Trophoblast cell (in vitro differentiated cells and primary cell): ENCODE measurements at regions not wholly inside any gene's neighbourhood (a gene's known extent, or its start where the extent isn't known, plus 50 kb on each side); places are given as distances from the start of the nearest gene placed in this dataset.

Experiments used
- DNase-seq, 2 donors: peaks; one replicate each; pipeline ENCODE4 v3.0.0-alpha.2; 2016
- H2AFZ ChIP-seq: 2 replicates; pipeline ENCODE4 v1.6.1; 2013; ENCODE audit warnings: low read length, moderate library complexity, mild to moderate bottlenecking; ENCODE audit not compliant: insufficient read depth, poor library complexity
- H2AK5ac ChIP-seq: 2 replicates; pipeline ENCODE4 v1.6.1; 2013; ENCODE audit warnings: mild to moderate bottlenecking, low read length
- H2BK120ac ChIP-seq: 2 replicates; pipeline ENCODE4 v1.6.1; 2013; ENCODE audit warnings: low read length, mild to moderate bottlenecking, moderate library complexity; ENCODE audit not compliant: insufficient read depth, poor library complexity
- H2BK12ac ChIP-seq: 2 replicates; pipeline ENCODE4 v1.6.1; 2013; ENCODE audit warnings: mild to moderate bottlenecking, low read length, moderate library complexity
- H2BK5ac ChIP-seq: 2 replicates; pipeline ENCODE4 v1.6.1; 2013; ENCODE audit warnings: low read length, low read depth, moderate library complexity, mild to moderate bottlenecking; ENCODE audit not compliant: poor library complexity
- H3K14ac ChIP-seq: 2 replicates; pipeline ENCODE4 v1.6.1; 2013; ENCODE audit warnings: mild to moderate bottlenecking, low read length
- H3K18ac ChIP-seq: 2 replicates; pipeline ENCODE4 v1.6.1; 2013; ENCODE audit warnings: mild to moderate bottlenecking, low read length
- H3K23ac ChIP-seq: 2 replicates; pipeline ENCODE4 v1.6.1; 2013; ENCODE audit warnings: low read length
- H3K27ac ChIP-seq: 2 replicates; pipeline ENCODE4 v1.5.1; 2013; ENCODE audit warnings: low read depth, mild to moderate bottlenecking, inconsistent platforms, low read length, moderate library complexity
- H3K27me3 ChIP-seq: 2 replicates; pipeline ENCODE4 v1.6.1; 2013; ENCODE audit warnings: inconsistent platforms, mild to moderate bottlenecking, low read length, moderate library complexity; ENCODE audit not compliant: insufficient read depth
- H3K36me3 ChIP-seq, 2 experiments: 1 replicate in 1 of 2; 2 replicates in 1 of 2; pipeline ENCODE4 v1.6.1; 2013; ENCODE audit warnings: low read length in 2 of 2, mild to moderate bottlenecking in 2 of 2, moderate library complexity in 1 of 2; ENCODE audit not compliant: insufficient read depth in 2 of 2, control insufficient read depth in 1 of 2
- H3K4ac ChIP-seq: 2 replicates; pipeline ENCODE4 v1.6.1; 2013; ENCODE audit warnings: low read depth, mild to moderate bottlenecking, low read length, moderate library complexity
- H3K4me1 ChIP-seq, 2 experiments: 1 replicate in 1 of 2; 2 replicates in 1 of 2; pipeline ENCODE4 v1.6.1; 2013; ENCODE audit warnings: low read length in 2 of 2, mild to moderate bottlenecking in 2 of 2, moderate library complexity in 1 of 2; ENCODE audit not compliant: insufficient read depth in 2 of 2, control insufficient read depth in 1 of 2
- H3K4me2 ChIP-seq: 2 replicates; pipeline ENCODE4 v1.6.1; 2013; ENCODE audit warnings: inconsistent platforms, mild to moderate bottlenecking, low read length, moderate library complexity
- H3K4me3 ChIP-seq: 2 replicates; pipeline ENCODE4 v1.5.1; 2013; ENCODE audit warnings: mild to moderate bottlenecking, low read depth, low read length, inconsistent platforms
- H3K79me1 ChIP-seq: one replicate; pipeline ENCODE4 v1.6.1; 2013; ENCODE audit warnings: low read length
- H3K79me2 ChIP-seq: 2 replicates; pipeline ENCODE4 v1.6.1; 2013; ENCODE audit warnings: low read length, mild to moderate bottlenecking; ENCODE audit not compliant: control insufficient read depth, insufficient read depth, poor library complexity
- H3K9ac ChIP-seq: 2 replicates; pipeline ENCODE4 v1.6.1; 2013; ENCODE audit warnings: mild to moderate bottlenecking, low read length
- H3K9me3 ChIP-seq: 2 replicates; pipeline ENCODE4 v1.6.1; 2013; ENCODE audit warnings: low read depth, mild to moderate bottlenecking, control low read depth, inconsistent platforms, low read length; ENCODE audit not compliant: insufficient read depth
- H4K12ac ChIP-seq: 2 replicates; pipeline ENCODE4 v1.6.1; 2013; ENCODE audit warnings: low read depth, mild to moderate bottlenecking, low read length, moderate library complexity
- H4K8ac ChIP-seq: 2 replicates; pipeline ENCODE4 v1.6.1; 2013; ENCODE audit warnings: low read depth, mild to moderate bottlenecking, low read length, moderate library complexity
- H4K91ac ChIP-seq: one replicate; pipeline ENCODE4 v1.6.1; 2013; ENCODE audit warnings: low read depth, mild to moderate bottlenecking, low read length, moderate library complexity
- WGBS: extraction: QIAGEN DNeasy Blood & Tissue Kit; methylation state at CpG from one replicate; pipeline ENCODE4 v1.1.7; 2013; ENCODE audit warnings: missing lambda C conversion rate; ENCODE audit not compliant: insufficient read length, insufficient coverage; ENCODE audit errors: extremely low coverage; 5-methylcytosine and 5-hydroxymethylcytosine counted together

- Histone ChIP-seq H3K4ac (no peak overlapping the region), H4K91ac (no peak overlapping the region), H3K79me1 (no peaks in the 10 kb centered on the region), H3K4me2 (no peak overlapping the region), H3K27me3 (no peaks in the 10 kb centered on the region), H3K9ac (no peak overlapping the region), H3K36me3 (no peaks in the 10 kb centered on the region), H3K23ac (no peak overlapping the region), H4K12ac (no peak overlapping the region), H4K8ac (no peak overlapping the region), H3K4me1 (no peaks in the 10 kb centered on the region), H2BK120ac (no peak overlapping the region), H3K79me2 (no peaks in the 10 kb centered on the region), H3K9me3 (no peaks in the 10 kb centered on the region), H3K18ac (no peak overlapping the region), H3K4me3 (no peak overlapping the region), H2BK5ac (no peak overlapping the region), H2AK5ac (no peak overlapping the region), H3K27ac (no peak overlapping the region), H2BK12ac (no peak overlapping the region), H3K14ac (no peak overlapping the region), H2AFZ (no peak overlapping the region)
- no CpG with 5 or more reads among the region's 9 CpGs for WGBS
- DNase-seq: peak; percentile 51 to 90
These were observed 83.8 kb upstream of the CCL2 start for GRCh38 chr17:34171245-34171818.

GRCh38 chr17:34172390-34172918, 82.6 kb upstream of the CCL2 start:
- no peak overlapping the region for H4K12ac ChIP-seq
- H3K27ac ChIP-seq: no peak overlapping the region

GRCh38 chr17:34173241-34173640, 81.8 kb upstream of the CCL2 start:
- Histone ChIP-seq H3K79me1 (no peaks in the 10 kb centered on the region), H2BK5ac (no peak overlapping the region), H3K4me1 (no peaks in the 10 kb centered on the region), H3K36me3 (no peaks in the 10 kb centered on the region), H3K27ac (no peak overlapping the region), H2BK120ac (no peak overlapping the region), H4K12ac (no peak overlapping the region), H3K23ac (no peak overlapping the region), H3K18ac (no peak overlapping the region), H3K9me3 (no peaks in the 10 kb centered on the region), H4K91ac (no peak overlapping the region), H3K27me3 (no peaks in the 10 kb centered on the region), H2BK12ac (no peak overlapping the region), H2AK5ac (no peak overlapping the region), H4K8ac (no peak overlapping the region), H3K4ac (no peak overlapping the region), H3K4me3 (no peak overlapping the region), H3K79me2 (no peaks in the 10 kb centered on the region), H3K4me2 (no peak overlapping the region), H3K9ac (no peak overlapping the region), H2AFZ (no peak overlapping the region), H3K14ac (no peak overlapping the region)
- no CpG with 5 or more reads among the region's 4 CpGs for WGBS
- DNase-seq: no peak

More at GRCh38 chr17:34172390-34172918, 82.6 kb upstream of the CCL2 start:
- Histone ChIP-seq H2BK5ac (no peak overlapping the region), H3K4me1 (no peaks in the 10 kb centered on the region), H2AK5ac (no peak overlapping the region), H2BK120ac (no peak overlapping the region), H3K4me3 (no peak overlapping the region), H3K14ac (no peak overlapping the region), H3K79me1 (no peaks in the 10 kb centered on the region), H3K18ac (no peak overlapping the region), H2BK12ac (no peak overlapping the region), H2AFZ (no peak overlapping the region), H3K27me3 (no peaks in the 10 kb centered on the region), H3K9ac (no peak overlapping the region), H3K9me3 (no peaks in the 10 kb centered on the region), H4K8ac (no peak overlapping the region), H3K4me2 (no peak overlapping the region), H4K91ac (no peak overlapping the region), H3K4ac (no peak overlapping the region), H3K36me3 (no peaks in the 10 kb centered on the region), H3K79me2 (no peaks in the 10 kb centered on the region), H3K23ac (no peak overlapping the region)
- no peak for DNase-seq

GRCh38 chr17:34174496-34174895, 80.6 kb upstream of the CCL2 start:
- H4K91ac ChIP-seq: no peak overlapping the region
- H2BK120ac ChIP-seq: no peak overlapping the region
- no peak overlapping the region for H3K27ac ChIP-seq
- H3K23ac ChIP-seq: no peak overlapping the region
- no peak overlapping the region for H2AFZ ChIP-seq
- H3K79me2 ChIP-seq: no peaks in the 10 kb centered on the region
- H4K12ac ChIP-seq: no peak overlapping the region
- H3K14ac ChIP-seq: no peak overlapping the region
- no peak overlapping the region for H3K9ac ChIP-seq
- no peak overlapping the region for H3K4me3 ChIP-seq
- no peaks in the 10 kb centered on the region for H3K9me3 ChIP-seq
- no peak overlapping the region for H2BK5ac ChIP-seq
- H2AK5ac ChIP-seq: no peak overlapping the region
- H3K36me3 ChIP-seq: no peaks in the 10 kb centered on the region
- H3K18ac ChIP-seq: no peak overlapping the region
- DNase-seq: no peak
- H3K79me1 ChIP-seq: no peaks in the 10 kb centered on the region
- no peak overlapping the region for H2BK12ac ChIP-seq
- no peak overlapping the region for H3K4ac ChIP-seq
- no peak overlapping the region for H3K4me2 ChIP-seq
- no CpG with 5 or more reads among the region's 1 CpG for WGBS
- no peaks in the 10 kb centered on the region for H3K27me3 ChIP-seq
- H3K4me1 ChIP-seq: peaks cover 0 to 2% of the 10 kb centered on the region in 2 experiments
- H4K8ac ChIP-seq: no peak overlapping the region
